ENCODE measurements at regions not wholly inside any gene's neighbourhood (a gene's known extent, or its start where the extent isn't known, plus 50 kb on each side); places are given as distances from the start of the nearest gene placed in this dataset. TPM values are rescaled to one million over a fixed set of nuclear protein-coding genes. Genes with fewer than 3 reads are reported as not detected.
A peak's percentile ranks its signal among the peaks of the same experiment; 100 is the strongest.

- ChIA-PET POLR2A (no interaction called here), CTCF (ENCODE audit: low intra/inter-chr PET ratio) (no interaction called here)
- no peak overlapping the region for H3K9ac ChIP-seq (ENCODE audit: insufficient read depth in 1 of 2, low read depth in 2 of 2, low read length in 2 of 2)
- H3K79me2 ChIP-seq (ENCODE audit: control insufficient read depth, insufficient read depth, low read length) = no peaks in the 10 kb centered on the region
- H3K27ac ChIP-seq (ENCODE audit: extremely low read depth, low read depth, low read length) = no peak overlapping the region
- H3K27me3 ChIP-seq (ENCODE audit: control insufficient read depth in 2 of 2, insufficient read depth in 2 of 2, low read length in 2 of 2) = no peaks in the 10 kb centered on the region; a peak in 1 of 5 replicates
- no peaks in the 10 kb centered on the region for H3K9me1 ChIP-seq (ENCODE audit: control insufficient read depth, insufficient read depth, low read length)
- ATAC-seq (no peak), DNase-seq (ENCODE audit: extremely low read depth in 1 of 4, low spot score in 3 of 4) (no peak), FAIRE-seq (no peak)
- intact Hi-C loops (cut with micrococcal nuclease) = no loop called here
- peaks cover 8 to 23% of the 10 kb centered on the region in 2 experiments for H3K4me1 ChIP-seq (replicated peaks in 1 of 2; ENCODE audit: control insufficient read depth in 2 of 2, insufficient read depth in 2 of 2, low read length in 2 of 2)
- no peaks in the 10 kb centered on the region for H3K36me3 ChIP-seq (ENCODE audit: control insufficient read depth, insufficient read depth, low read length)
- no peak for TF ChIP-seq HINFP (tag; conservative IDR thresholded peaks at IDR 0.05; ENCODE audit: low read depth)
- TF ChIP-seq ATF4 (CRISPR knock-in tag; IDR thresholded peaks at IDR 0.05) = no peak
- peak; percentile 36 for TF ChIP-seq CEBPB (tag; IDR thresholded peaks at IDR 0.05)
- no peak for TF ChIP-seq MNT (conservative IDR thresholded peaks at IDR 0.05)
- no peak for TF ChIP-seq ARID3A (IDR thresholded peaks at IDR 0.05; ENCODE audit: borderline replicate concordance, low read depth, low read length)
- no peaks in the 10 kb centered on the region for H3K9me3 ChIP-seq (replicated peaks; ENCODE audit: control insufficient read depth, insufficient read depth, low read depth, low read length)
- H3K4me2 ChIP-seq (ENCODE audit: insufficient read depth, low read length) = no peak overlapping the region
- in situ Hi-C loops (cut with MboI) = no loop called here
- H2AFZ ChIP-seq (ENCODE audit: low read depth, low read length) = peak overlapping the region; percentile 75
- no peaks in the 10 kb centered on the region for H4K20me1 ChIP-seq (replicated peaks; ENCODE audit: control insufficient read depth, insufficient read depth, low read length)
- BruUV-seq (replicated peaks) = no TSS peak
- WGBS (ENCODE audit: insufficient coverage, low coverage, missing lambda C conversion rate) = 18% methylated on average over 2 of the region's 4 CpGs
- no peak overlapping the region for H3K4me3 ChIP-seq
Measured at GRCh38 chr16:58789351-58789750, 55.2 kb upstream of the GOT2 start.

Small RNA genes lying in the stretch of these regions (small RNA-seq; reads per million reads assigned to genes)
- gene AC018554.2 = not detected
- not detected for gene AC092121.1
- not detected for gene RF00017
- gene RNU4-58P = 0.11 reads per million
- not detected for gene RPS27P27
